Smooth muscle cell (in vitro differentiated cells): ENCODE measurements at regions not wholly inside any gene's neighbourhood (a gene's known extent, or its start where the extent isn't known, plus 50 kb on each side); places are given as distances from the start of the nearest gene placed in this dataset.

ENCODE experiments used
- DNase-seq: peaks from one replicate; lab custom pipeline; 2025; ENCODE audit not compliant: unreplicated experiment; lab: John Stamatoyannopoulos, UW
- H2AFZ ChIP-seq: fragments of 200-600 bp; sonication (generic); 2 replicates; pipeline ENCODE4 v1.6.0; 2016; ENCODE audit warnings: antibody characterized with exemption, low read depth, mild to moderate bottlenecking
- H3F3A ChIP-seq: fragments of 200-600 bp; sonication (generic); 2 replicates; pipeline ENCODE4 v1.6.0; 2017; ENCODE audit warnings: antibody characterized with exemption, low read depth
- H3K27ac ChIP-seq: fragments of 200-600 bp; sonication (generic); 2 replicates; pipeline ENCODE4 v1.5.1; 2016; ENCODE audit warnings: low read depth, mild to moderate bottlenecking
- H3K27me3 ChIP-seq: fragments of 200-600 bp; sonication (generic); 2 replicates; pipeline ENCODE4 v1.6.1; 2016; ENCODE audit warnings: low read depth, mild to moderate bottlenecking
- H3K36me3 ChIP-seq: fragments of 200-600 bp; sonication (generic); 2 replicates; pipeline ENCODE4 v1.5.1; 2016; ENCODE audit warnings: low read depth
- H3K4me1 ChIP-seq: fragments of 200-600 bp; sonication (generic); 2 replicates; pipeline ENCODE4 v1.5.1; 2016; ENCODE audit warnings: low read depth
- H3K4me2 ChIP-seq: fragments of 200-600 bp; sonication (generic); 2 replicates; pipeline ENCODE4 v1.6.0; 2016; ENCODE audit warnings: mild to moderate bottlenecking
- H3K4me3 ChIP-seq: fragments of 200-600 bp; sonication (generic); 2 replicates; pipeline ENCODE4 v1.5.1; 2016; ENCODE audit warnings: mild to moderate bottlenecking
- H3K79me2 ChIP-seq: fragments of 200-600 bp; sonication (generic); 2 replicates; pipeline ENCODE4 v1.6.0; 2016; ENCODE audit warnings: low read depth, mild to moderate bottlenecking
- H3K9ac ChIP-seq: fragments of 200-600 bp; sonication (generic); 2 replicates; pipeline ENCODE4 v1.6.0; 2016; ENCODE audit warnings: low read depth
- H3K9me3 ChIP-seq: fragments of 200-600 bp; sonication (generic); replicated peaks from 2 replicates; pipeline ENCODE4 v1.5.1; 2016; ENCODE audit warnings: low read depth
- H4K20me1 ChIP-seq: fragments of 200-600 bp; sonication (generic); 2 replicates; pipeline ENCODE4 v1.6.0; 2016; ENCODE audit warnings: low read depth
- CTCF ChIP-seq: fragments of 200-600 bp; sonication (generic); IDR thresholded peaks from 2 replicates; pipeline ENCODE4 v1.5.1; 2017; ENCODE audit warnings: borderline replicate concordance, mild to moderate bottlenecking, antibody characterized with exemption; ENCODE audit not compliant: insufficient read depth, poor library complexity, severe bottlenecking
- WGBS: methylation state at CpG from one replicate; pipeline ENCODE4 v1.1.7; 2016; ENCODE audit warnings: low lambda C conversion rate; 5-methylcytosine and 5-hydroxymethylcytosine counted together

GRCh38 chrX:146581981-146582712 is 227.4 kb upstream of the CXorf51B start:
- H3K36me3 ChIP-seq = no peaks in the 10 kb centered on the region
- H3K9ac ChIP-seq = no peak overlapping the region
- H3K27ac ChIP-seq = no peak overlapping the region
- no peaks in the 10 kb centered on the region for H3K27me3 ChIP-seq
- no peaks in the 10 kb centered on the region for H3K9me3 ChIP-seq
- WGBS = 74% methylated on average over 5 of the region's 5 CpGs
- no peak overlapping the region for H3K4me3 ChIP-seq
- H3K4me2 ChIP-seq = no peak overlapping the region
- no peak overlapping the region for H2AFZ ChIP-seq
- H3K79me2 ChIP-seq = no peaks in the 10 kb centered on the region
- H4K20me1 ChIP-seq = no peaks in the 10 kb centered on the region
- no peak for DNase-seq
- no peak for TF ChIP-seq CTCF
- no peaks in the 10 kb centered on the region for H3F3A ChIP-seq
- no peaks in the 10 kb centered on the region for H3K4me1 ChIP-seq

- no peaks in the 10 kb centered on the region for H3K36me3 ChIP-seq
- no peaks in the 10 kb centered on the region for H3K79me2 ChIP-seq
- no peak overlapping the region for H3K9ac ChIP-seq
- no peak for TF ChIP-seq CTCF
- H3K4me1 ChIP-seq = no peaks in the 10 kb centered on the region
- no peak for DNase-seq
- H4K20me1 ChIP-seq = no peaks in the 10 kb centered on the region
- peak overlapping the region; percentile 54 for H3K4me2 ChIP-seq
- no peaks in the 10 kb centered on the region for H3F3A ChIP-seq
- H3K4me3 ChIP-seq = no peak overlapping the region
- H3K27ac ChIP-seq = no peak overlapping the region
- 31% methylated on average over 6 of the region's 6 CpGs for WGBS
- no peaks in the 10 kb centered on the region for H3K27me3 ChIP-seq
- H2AFZ ChIP-seq = no peak overlapping the region
- no peaks in the 10 kb centered on the region for H3K9me3 ChIP-seq
These were observed 207.3 kb upstream of the CXorf51B start for GRCh38 chrX:146602246-146602645.

GRCh38 chrX:146604196-146604595 is 205.4 kb upstream of the CXorf51B start:
- 78% methylated on average over 2 of the region's 2 CpGs for WGBS
- no peaks in the 10 kb centered on the region for H3K27me3 ChIP-seq
- H3K9ac ChIP-seq = no peak overlapping the region
- no peaks in the 10 kb centered on the region for H3K4me1 ChIP-seq
- H3K4me3 ChIP-seq = no peak overlapping the region
- no peaks in the 10 kb centered on the region for H3K79me2 ChIP-seq
- H3K27ac ChIP-seq = no peak overlapping the region
- no peak for TF ChIP-seq CTCF
- no peaks in the 10 kb centered on the region for H4K20me1 ChIP-seq
- no peaks in the 10 kb centered on the region for H3F3A ChIP-seq
- no peak overlapping the region for H2AFZ ChIP-seq
- no peaks in the 10 kb centered on the region for H3K9me3 ChIP-seq
- no peak overlapping the region for H3K4me2 ChIP-seq
- DNase-seq = no peak
- no peaks in the 10 kb centered on the region for H3K36me3 ChIP-seq

- H3F3A ChIP-seq = no peaks in the 10 kb centered on the region
- H3K27ac ChIP-seq = peak overlapping the region; percentile 16
- no peak overlapping the region for H3K4me3 ChIP-seq
- no peaks in the 10 kb centered on the region for H3K27me3 ChIP-seq
- TF ChIP-seq CTCF = no peak
- no peak for DNase-seq
- WGBS = 50% methylated on average over 17 of the region's 17 CpGs
- peak overlapping the region; percentile 68 for H3K4me2 ChIP-seq
- no peaks in the 10 kb centered on the region for H3K79me2 ChIP-seq
- no peaks in the 10 kb centered on the region for H3K36me3 ChIP-seq
- H4K20me1 ChIP-seq = no peaks in the 10 kb centered on the region
- H3K4me1 ChIP-seq = no peaks in the 10 kb centered on the region
- no peak overlapping the region for H3K9ac ChIP-seq
- no peaks in the 10 kb centered on the region for H3K9me3 ChIP-seq
- peak overlapping the region; percentile 64 for H2AFZ ChIP-seq
These were observed 194.7 kb upstream of the CXorf51B start for GRCh38 chrX:146614663-146615478.
